ENCODE measurements at regions not wholly inside any gene's neighbourhood (a gene's known extent, or its start where the extent isn't known, plus 50 kb on each side); places are given as distances from the start of the nearest gene placed in this dataset.
"Not testable (repeated sequence)": the region's sequence is repeated elsewhere in the genome, so short reads cannot be mapped to it uniquely, and the experiment has no call there.

DNA sequence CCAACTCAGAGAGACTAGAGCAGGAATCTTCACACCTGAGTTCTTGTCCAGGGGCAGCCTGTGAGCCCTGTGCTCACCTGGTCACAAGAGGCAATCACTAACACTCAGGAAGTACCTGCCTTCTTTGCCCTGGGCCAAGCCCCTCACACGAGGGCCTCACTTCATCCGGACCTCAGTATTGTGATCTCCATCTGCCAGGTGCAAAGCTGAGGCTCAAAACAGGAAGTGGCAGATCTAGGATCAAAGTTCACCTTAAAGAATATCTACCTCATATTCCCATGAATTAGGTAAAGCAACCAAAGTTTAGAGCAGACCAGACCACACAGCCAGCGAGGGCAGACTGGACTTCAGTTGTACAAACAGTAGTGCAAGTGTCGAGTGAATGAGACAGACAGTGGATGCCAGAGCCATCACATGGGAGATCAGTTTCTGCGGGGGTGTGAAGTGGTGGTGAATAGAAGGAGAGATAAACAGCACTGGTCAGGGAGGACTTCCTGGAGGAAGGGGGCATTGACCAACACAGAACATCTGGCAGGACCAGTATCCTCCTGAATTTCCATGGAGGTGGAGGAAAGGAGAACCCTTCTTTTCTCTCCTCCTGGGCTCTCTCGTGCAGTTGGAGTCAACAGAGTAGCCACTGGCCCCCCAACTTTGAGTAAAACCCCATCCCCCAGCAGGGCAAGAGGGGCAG, 116.6 kb upstream of the ZBTB40 start:
- H3K9ac ChIP-seq (ENCODE audit: low read length), result no peak overlapping the region
- Mint-ChIP-seq H3K36me3 (ENCODE audit: low read depth, unreplicated experiment) (no peaks in the 10 kb centered on the region), H3K4me1 (ENCODE audit: low read depth, unreplicated experiment) (peaks cover 13% of the 10 kb centered on the region), H3K4me3 (ENCODE audit: unreplicated experiment) (no peak overlapping the region), H3K27me3 (ENCODE audit: low read depth, unreplicated experiment) (peaks cover 21% of the 10 kb centered on the region), H3K27ac (ENCODE audit: unreplicated experiment) (no peak overlapping the region), H3K9me3 (ENCODE audit: unreplicated experiment) (peaks cover 5% of the 10 kb centered on the region)
- no peaks in the 10 kb centered on the region for H4K20me1 ChIP-seq (ENCODE audit: insufficient read depth, low read length)
- H3K4me1 ChIP-seq (ENCODE audit: insufficient read depth, low read length), result no peaks in the 10 kb centered on the region
- H2AFZ ChIP-seq (ENCODE audit: low read depth, low read length), result no peak overlapping the region
- TF ChIP-seq, protein P1, sequence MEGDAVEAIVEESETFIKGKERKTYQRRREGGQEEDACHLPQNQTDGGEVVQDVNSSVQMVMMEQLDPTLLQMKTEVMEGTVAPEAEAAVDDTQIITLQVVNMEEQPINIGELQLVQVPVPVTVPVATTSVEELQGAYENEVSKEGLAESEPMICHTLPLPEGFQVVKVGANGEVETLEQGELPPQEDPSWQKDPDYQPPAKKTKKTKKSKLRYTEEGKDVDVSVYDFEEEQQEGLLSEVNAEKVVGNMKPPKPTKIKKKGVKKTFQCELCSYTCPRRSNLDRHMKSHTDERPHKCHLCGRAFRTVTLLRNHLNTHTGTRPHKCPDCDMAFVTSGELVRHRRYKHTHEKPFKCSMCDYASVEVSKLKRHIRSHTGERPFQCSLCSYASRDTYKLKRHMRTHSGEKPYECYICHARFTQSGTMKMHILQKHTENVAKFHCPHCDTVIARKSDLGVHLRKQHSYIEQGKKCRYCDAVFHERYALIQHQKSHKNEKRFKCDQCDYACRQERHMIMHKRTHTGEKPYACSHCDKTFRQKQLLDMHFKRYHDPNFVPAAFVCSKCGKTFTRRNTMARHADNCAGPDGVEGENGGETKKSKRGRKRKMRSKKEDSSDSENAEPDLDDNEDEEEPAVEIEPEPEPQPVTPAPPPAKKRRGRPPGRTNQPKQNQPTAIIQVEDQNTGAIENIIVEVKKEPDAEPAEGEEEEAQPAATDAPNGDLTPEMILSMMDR (IDR thresholded peaks at IDR 0.05; ENCODE audit: insufficient read depth, low read depth, low read length), result no peak
- TF ChIP-seq EZH2 (IDR thresholded peaks at IDR 0.05; ENCODE audit: insufficient read depth, low read length), result no peak
- H3K4me2 ChIP-seq (ENCODE audit: low read length), result no peak overlapping the region
- H3K79me2 ChIP-seq (ENCODE audit: insufficient read depth, low read length), result no peaks in the 10 kb centered on the region
- H3K27ac ChIP-seq (ENCODE audit: low read depth, low read length), result no peak overlapping the region
- H3K9me3 ChIP-seq (ENCODE audit: insufficient read depth, low read depth, low read length), result no peaks in the 10 kb centered on the region
- no peaks in the 10 kb centered on the region for H3K36me3 ChIP-seq (ENCODE audit: insufficient read depth, low read length)
- FAIRE-seq (no peak), DNase-seq (ENCODE audit: low read depth) (no peak)
- H3K4me3 ChIP-seq (ENCODE audit: insufficient read depth, low read depth, low read length), result no peak overlapping the region
- peaks cover 15% of the 10 kb centered on the region for H3K27me3 ChIP-seq (ENCODE audit: insufficient read depth, low read length)

DNA sequence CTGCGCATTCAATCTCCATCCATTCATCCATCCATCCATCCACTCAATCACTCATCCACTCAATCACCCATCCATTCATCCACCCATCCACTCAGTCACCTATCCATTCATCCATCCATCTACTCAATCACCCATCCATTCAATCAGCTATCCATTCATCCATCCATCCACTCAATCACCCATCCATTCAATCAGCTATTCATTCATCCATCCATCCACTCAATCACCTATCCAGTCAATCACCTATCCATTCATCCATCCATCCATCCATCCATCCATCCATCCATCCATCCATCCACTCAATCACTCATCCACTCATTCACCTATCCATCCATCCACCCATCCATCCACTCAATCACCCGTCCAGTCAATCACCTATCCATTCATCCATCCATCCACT, 115.4 kb upstream of the ZBTB40 start:
- H3K27me3 ChIP-seq (ENCODE audit: insufficient read depth, low read length), result peaks cover 18% of the 10 kb centered on the region
- H3K27ac ChIP-seq (ENCODE audit: low read depth, low read length); FAIRE-seq; H2AFZ ChIP-seq (ENCODE audit: low read depth, low read length); DNase-seq (ENCODE audit: low read depth); H3K9me3 Mint-ChIP-seq (ENCODE audit: unreplicated experiment); H3K79me2 ChIP-seq (ENCODE audit: insufficient read depth, low read length); H4K20me1 ChIP-seq (ENCODE audit: insufficient read depth, low read length); H3K27ac Mint-ChIP-seq (ENCODE audit: unreplicated experiment); H3K36me3 ChIP-seq (ENCODE audit: insufficient read depth, low read length); H3K4me3 ChIP-seq (ENCODE audit: insufficient read depth, low read depth, low read length); H3K9me3 ChIP-seq (ENCODE audit: insufficient read depth, low read depth, low read length); H3K36me3 Mint-ChIP-seq (ENCODE audit: low read depth, unreplicated experiment); H3K4me2 ChIP-seq (ENCODE audit: low read length); H3K4me1 ChIP-seq (ENCODE audit: insufficient read depth, low read length); H3K4me3 Mint-ChIP-seq (ENCODE audit: unreplicated experiment); H3K9ac ChIP-seq (ENCODE audit: low read length): not testable (repeated sequence)
- H3K27me3 Mint-ChIP-seq (ENCODE audit: low read depth, unreplicated experiment), result peaks cover 31% of the 10 kb centered on the region
- H3K4me1 Mint-ChIP-seq (ENCODE audit: low read depth, unreplicated experiment), result peaks cover 13% of the 10 kb centered on the region

DNA sequence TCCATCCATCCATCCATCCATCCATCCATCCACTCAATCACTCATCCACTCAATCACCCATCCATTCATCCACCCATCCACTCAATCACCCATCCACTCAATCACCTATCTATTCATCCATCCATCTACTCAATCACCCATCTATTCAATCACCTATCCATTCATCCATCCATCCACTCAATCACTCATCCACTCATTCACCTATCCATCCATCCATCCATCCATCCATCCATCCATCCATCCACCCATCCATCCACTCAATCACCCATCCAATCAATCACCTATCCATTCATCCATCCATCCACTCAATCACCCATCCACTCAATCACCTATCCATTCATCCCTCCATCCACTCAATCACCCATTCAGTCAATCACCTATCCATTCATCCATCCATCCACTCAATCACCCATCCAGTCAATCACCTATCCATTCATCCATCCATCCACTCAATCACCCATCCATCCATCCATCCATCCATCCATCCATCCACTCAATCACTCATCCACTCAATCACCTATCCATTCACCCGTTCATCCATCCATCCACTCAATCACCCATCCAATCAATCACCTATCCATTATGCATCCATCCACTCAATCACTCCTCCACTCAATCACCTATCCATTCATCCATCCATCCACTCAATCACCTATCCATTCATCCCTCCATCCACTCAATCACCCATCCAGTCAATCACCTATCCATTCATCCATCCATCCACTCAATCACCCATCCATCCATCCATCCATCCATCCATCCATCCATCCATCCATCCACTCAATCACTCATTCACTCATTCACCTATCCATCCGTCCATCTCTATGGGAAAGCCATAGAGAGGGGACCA, 114.7 kb upstream of the ZBTB40 start:
- H3K27me3 ChIP-seq (ENCODE audit: insufficient read depth, low read length), result peaks cover 21% of the 10 kb centered on the region
- H3K4me3 ChIP-seq (ENCODE audit: insufficient read depth, low read depth, low read length); H3K27ac ChIP-seq (ENCODE audit: low read depth, low read length); H3K9ac ChIP-seq (ENCODE audit: low read length); H3K36me3 ChIP-seq (ENCODE audit: insufficient read depth, low read length); H3K36me3 Mint-ChIP-seq (ENCODE audit: low read depth, unreplicated experiment); DNase-seq (ENCODE audit: low read depth); H3K27ac Mint-ChIP-seq (ENCODE audit: unreplicated experiment); H3K9me3 Mint-ChIP-seq (ENCODE audit: unreplicated experiment); H3K4me1 ChIP-seq (ENCODE audit: insufficient read depth, low read length); H4K20me1 ChIP-seq (ENCODE audit: insufficient read depth, low read length); H3K79me2 ChIP-seq (ENCODE audit: insufficient read depth, low read length); H3K4me1 Mint-ChIP-seq (ENCODE audit: low read depth, unreplicated experiment); H3K4me3 Mint-ChIP-seq (ENCODE audit: unreplicated experiment); H2AFZ ChIP-seq (ENCODE audit: low read depth, low read length); FAIRE-seq; H3K4me2 ChIP-seq (ENCODE audit: low read length); H3K9me3 ChIP-seq (ENCODE audit: insufficient read depth, low read depth, low read length): not testable (repeated sequence)
- H3K27me3 Mint-ChIP-seq (ENCODE audit: low read depth, unreplicated experiment), result peaks cover 32% of the 10 kb centered on the region
